ENCODE measurements at regions not wholly inside any gene's neighbourhood (a gene's known extent, or its start where the extent isn't known, plus 50 kb on each side); places are given as distances from the start of the nearest gene placed in this dataset.

DNA sequence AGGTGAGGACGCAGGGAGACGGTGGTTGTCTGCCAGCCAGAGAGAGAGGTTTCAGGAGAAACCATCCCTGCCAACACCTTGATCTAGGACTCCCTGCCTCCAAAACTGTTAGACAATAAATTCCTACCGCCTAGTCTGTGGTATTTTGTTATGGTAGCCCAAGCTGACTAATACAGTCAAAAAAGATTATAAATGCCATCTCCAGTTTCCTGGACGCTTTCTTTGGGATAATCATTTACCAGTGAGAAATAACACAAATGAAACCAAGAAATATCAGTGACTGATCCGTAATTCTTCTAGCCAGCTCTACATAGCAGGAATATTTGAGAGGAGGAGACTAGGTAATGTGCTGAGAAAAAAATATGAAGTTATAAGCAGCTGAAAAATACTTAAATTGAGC, 707.8 kb upstream of the LMCD1 start:
- no peak for DNase-seq (ENCODE audit: low read depth in 3 of 3)

DNA sequence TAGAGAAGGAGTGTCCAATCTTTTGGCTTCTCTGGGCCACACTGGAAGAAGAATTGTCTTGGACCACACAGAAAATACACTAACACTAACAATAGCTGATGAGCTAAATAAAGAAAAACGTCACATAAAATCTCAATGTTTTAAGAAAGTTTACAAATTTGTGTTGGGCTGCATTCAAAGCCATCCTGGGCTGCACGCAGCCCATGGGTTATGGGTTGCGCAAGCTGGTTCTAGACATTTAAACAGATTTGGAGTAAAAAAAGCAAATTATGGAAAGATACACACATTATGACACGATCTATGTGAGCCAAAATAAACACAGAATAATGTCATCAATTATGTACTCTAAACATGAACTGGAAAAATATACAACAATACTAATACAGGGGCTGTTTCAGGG, 703.3 kb upstream of the LMCD1 start:
- no peak for DNase-seq (ENCODE audit: low read depth in 3 of 3)

DNA sequence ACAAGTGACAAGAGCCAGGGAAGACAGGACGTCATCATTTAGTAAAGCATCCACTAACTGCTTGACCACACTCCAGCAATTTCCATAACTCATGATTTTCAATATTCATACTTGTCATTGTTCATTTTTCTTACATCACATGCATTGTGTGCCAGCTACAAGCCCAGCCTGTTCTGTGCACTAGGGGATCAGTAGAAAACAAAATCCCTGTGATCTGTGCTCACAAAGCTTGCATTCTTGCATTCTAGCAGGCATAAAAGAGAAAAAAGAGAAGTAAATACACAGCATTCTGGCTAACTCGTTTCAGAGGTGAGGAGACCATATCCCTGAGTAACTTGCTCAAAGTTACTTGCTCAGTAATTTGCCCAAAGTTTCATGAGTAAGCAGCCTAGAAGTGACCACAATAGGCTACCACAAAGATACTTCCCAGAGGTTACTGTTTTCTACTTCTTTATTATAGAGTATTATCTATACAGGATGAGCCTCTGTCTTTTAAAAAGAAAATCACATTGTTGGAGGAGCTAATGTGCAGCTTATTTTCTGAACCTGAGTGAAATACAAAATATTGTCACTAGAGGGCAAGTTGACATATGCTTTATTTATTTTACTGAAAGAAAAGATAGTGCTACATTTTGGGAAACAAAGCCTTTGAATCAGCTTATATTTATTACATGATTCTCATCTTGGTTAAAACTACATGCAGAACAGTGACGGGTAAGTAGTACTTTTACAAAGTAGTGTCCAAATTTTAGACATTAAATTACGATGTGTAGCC, 701.4 kb upstream of the LMCD1 start:
- no peak for DNase-seq (ENCODE audit: low read depth in 3 of 3)

DNA sequence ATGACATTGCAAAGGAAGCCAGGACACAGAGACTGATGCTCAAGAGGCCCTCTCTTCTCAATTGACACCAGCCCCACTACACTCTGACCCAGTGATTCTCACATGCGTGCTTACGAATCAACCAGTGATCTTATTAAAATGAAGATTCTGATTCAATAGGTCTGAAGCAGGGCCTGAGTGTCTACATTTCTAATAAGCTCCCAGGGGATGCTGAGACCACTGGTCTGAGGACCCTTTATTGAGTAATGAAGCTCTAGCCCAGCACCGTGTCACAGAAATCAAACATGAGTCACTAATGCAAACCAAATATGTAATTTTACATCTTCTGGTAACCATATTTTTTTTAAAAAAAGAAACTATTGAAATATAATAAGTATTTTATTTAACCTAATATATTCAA, 689.1 kb upstream of the LMCD1 start:
- DNase-seq (ENCODE audit: low read depth in 3 of 3): no peak

DNA sequence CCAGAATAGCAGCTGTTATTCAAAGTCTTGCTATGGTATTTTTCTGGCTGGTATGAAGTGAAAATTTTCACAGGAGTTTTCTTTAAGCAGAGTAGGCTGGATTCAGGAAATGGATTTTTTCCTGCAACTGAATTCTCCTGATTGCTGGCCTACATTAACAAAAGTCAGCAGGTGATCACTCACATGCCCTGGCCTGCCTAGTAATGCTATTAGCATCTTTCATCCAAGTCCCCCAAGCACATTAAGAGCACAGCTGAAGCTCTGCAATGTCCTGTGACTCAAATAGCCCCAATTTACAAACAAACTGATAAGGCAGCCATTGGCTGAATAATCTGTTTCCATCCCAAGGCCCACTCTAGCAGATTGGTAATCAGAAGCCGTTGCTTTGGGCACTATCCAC, 688.3 kb upstream of the LMCD1 start:
- no peak for DNase-seq (ENCODE audit: low read depth in 3 of 3)

DNA sequence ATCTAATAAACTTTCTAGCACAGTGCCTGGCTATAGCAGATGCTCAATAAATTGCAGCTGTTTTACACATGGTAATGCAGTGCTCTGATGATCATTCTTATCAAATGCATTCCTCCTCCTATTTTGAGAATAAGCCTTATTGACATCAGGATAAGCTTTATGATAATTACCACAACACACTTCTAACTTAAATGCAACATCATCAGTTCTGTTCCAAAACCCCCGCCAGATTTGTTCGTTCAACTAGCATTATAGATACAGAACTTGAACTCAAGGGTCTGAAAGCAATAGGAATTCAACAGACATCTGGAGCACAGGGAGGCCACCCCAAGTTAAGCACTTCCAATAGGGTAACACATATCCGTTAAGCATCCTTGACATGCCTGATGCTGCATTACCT, 684.4 kb upstream of the LMCD1 start:
- no peak for DNase-seq (ENCODE audit: low read depth in 3 of 3)

DNA sequence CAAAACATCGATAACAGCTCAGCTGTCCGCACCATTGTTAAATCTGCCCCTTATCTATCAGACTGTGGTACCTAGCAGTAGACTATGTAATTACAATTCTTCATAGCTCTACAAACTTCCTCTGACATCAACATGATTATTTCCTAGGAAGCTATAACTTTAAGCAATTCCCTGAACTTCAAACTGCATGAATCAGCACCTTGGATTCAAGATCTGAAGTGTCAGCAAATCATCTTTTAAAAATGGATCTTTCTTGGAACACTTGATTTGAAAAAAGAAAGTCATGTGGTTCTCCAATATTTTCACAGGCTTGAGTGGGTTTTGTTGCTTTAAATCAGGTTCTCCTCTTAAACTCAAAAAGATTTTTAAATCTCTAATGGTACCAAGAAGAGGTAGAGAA, 680.7 kb upstream of the LMCD1 start:
- no peak for DNase-seq (ENCODE audit: low read depth in 3 of 3)

DNA sequence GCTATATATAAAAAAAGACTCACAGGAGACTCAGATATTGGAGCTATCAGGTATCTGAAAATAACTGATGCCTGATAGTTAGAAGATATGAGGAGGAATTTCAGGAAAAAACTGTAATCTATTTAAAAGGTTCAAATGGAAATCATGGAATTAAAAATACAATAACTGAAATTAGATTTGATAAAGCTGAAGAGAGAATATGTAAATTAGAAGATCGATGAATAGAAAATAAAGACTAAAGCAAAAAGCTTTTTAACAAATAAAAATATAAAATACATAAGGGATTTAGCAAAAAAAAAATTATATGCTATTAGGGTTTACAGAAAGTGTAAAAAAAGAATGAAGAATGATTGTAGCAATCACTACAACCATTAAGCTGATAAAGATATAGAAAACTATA, 679.8 kb upstream of the LMCD1 start:
- DNase-seq (ENCODE audit: low read depth in 3 of 3): no peak

DNA sequence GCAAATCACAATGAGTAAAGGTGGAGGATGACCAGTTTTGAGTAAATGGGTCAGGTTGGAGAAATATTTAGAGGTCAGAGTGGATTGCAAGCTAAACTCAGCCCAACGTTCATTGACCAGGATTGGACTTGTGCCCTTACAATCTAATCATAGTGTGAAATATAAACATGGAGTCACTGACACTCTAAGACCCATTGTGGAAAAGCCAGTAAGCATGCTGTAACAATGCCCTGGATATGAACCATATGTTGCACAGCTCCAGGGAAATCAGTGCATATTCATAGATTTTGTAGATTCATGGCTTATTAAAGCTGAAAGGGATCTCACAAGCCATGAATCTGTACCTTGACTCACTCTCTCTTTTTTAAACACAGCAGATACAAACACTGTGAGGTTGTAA, 660.2 kb upstream of the LMCD1 start:
- no peak for DNase-seq (ENCODE audit: low read depth in 3 of 3)

DNA sequence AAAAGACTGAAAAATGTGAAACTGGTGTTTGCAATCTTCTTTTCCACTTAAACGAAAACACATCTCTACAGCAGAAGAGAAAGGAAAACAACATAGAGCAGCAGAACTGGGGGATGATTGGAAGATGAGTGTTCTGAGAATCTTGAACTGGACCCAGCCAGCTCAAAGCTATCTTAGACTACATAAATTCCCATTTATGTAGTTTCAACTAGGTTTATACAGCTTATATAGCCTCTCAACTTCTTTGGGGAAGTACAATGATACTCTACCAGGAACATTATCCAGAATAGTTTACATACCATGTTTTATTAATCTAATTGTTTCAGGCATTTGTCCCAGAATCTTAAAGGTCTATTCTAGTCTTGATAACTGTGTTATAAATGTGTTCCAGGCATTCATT, 658.2 kb upstream of the LMCD1 start:
- no peak for DNase-seq (ENCODE audit: low read depth in 3 of 3)

DNA sequence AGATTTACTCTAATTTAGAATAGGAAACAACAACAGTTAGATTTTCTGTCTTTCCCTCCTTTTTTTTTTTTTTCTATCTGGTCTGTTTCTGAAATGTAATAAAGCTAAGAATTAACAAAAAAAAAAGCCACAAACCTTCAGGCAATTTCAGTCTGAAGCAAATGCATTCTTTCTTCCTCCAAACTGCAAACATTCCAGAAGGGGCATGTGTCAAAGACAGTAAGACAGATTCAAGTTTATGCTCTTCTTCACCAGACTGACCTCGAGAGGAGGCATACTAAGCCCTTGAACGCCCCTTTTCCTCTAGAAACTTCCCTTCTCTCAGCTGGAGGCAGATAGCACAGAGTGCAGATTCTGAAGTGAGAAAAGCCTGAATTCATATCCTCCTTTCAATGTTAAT, 654.6 kb upstream of the LMCD1 start:
- no peak for DNase-seq (ENCODE audit: low read depth in 3 of 3)

DNA sequence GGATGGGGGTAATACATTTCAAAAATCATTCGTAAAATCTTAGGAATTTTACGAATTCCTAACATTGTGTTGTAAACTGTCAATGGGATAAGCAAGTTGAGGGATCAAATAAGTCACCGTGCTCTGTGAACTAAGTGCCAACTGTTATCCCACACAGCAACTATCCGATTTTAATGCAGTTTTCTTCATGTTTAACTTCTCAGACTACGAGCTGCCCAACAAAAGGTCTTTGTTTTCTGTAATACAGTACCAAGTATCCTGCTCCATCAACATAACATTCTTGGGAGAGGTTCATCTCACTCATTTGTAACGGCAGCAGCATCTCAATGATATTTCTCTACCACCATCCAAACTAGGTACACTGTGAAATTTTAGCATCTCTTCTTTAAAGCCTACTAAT, 654.1 kb upstream of the LMCD1 start:
- no peak for DNase-seq (ENCODE audit: low read depth in 3 of 3)

DNA sequence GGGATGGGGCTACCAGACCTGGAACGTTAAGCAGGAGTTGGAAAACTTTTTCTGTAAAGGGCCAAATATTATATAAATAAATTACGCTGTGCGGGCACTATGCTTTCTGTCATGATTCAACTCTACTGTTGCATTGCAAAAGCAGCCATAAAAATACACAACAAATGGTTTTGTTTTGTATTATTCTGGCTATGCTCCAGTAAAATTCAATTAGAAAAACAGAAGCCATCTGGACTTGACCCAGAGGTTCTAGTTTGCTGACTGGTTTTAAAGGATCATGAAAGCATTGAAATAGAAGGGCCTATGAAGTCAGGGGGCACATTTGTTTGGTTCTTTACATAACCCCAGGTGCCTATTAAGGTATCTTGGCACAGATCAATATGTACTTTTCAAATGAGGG, 647.4 kb upstream of the LMCD1 start:
- no peak for DNase-seq (ENCODE audit: low read depth in 3 of 3)

DNA sequence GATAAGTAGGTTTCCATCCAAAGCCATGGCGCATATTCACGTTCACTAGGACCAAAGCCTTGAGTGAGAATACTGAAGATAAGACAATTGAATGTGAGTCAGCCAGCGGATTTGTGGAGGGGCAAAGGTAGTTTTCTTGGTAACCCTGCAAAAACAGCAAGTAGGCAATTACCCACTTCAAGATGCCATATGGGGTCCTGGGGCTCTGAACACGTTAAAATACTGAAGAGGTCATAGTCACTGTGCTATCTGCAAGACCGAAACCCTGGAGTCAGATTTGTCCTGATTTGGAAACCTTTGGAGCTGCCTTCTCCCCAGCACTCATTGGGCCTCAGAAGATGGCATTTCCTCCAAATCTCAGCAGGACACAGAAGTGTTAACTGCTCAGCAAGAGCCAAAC, 646.9 kb upstream of the LMCD1 start:
- DNase-seq (ENCODE audit: low read depth in 3 of 3): no peak

DNA sequence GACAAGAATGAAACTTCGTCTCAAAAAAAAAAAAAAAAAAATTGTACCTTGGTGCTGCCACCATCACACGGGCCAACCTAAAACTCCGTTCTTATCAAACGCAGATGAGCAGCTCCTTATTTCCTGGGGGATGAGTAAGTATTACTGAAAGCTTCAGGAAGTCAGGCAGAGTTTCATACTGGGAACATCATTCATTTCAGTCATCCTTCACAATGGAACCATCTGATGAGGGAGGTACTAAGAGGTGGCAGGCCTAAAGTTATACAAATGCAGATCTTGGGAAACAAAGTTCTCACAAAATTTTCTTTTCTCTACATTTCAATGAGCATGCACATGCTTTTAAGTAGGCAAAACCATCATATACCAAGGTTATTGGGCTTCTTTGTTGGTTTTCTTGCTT, 636.0 kb upstream of the LMCD1 start:
- DNase-seq (ENCODE audit: low read depth in 3 of 3): no peak

DNA sequence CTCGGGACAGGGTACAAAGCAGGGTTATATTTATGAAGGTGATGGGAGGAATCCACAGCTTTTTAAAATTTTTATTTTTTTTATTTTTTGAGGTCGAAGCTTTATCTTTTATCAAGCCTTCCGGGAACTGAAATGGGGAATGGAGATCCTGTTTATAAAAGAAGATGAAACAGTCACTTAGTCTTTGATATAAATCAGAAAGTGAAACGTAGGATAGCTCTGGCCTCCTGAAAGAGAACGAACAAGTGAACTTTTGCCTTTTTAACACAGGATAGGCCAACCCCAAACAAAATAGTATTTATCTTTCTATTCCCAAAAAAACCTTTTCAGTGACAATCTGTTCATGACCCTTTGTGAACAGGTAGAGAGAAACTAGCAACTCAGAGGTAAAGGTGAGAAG, 634.0 kb upstream of the LMCD1 start:
- DNase-seq (ENCODE audit: low read depth in 3 of 3): no peak

DNA sequence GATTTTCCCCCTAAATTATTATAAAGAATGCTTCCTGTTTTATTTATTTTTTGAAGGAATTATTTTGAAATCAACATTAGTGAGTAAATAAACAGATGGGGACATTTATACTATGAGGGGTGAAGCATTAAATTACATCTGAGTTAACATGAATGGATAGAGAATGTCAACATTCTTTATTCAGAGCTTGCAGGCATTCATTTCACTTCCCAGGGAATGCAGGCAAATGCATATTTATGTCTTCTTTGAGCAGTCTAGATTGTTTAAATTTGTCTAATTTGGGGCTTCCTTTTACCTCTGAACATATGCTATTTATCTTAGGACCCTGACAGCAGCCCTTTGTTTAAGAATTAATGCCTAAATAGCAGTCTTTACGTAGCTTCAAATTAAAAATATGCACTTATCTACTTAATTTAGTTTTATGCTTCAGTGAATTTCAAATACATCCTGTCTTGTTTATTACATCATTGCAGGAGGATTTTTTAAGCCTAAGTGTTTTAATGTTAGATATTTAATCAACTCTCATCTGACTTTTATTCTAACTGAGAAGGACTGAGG, 630.5 kb upstream of the LMCD1 start:
- no peak for DNase-seq (ENCODE audit: low read depth in 3 of 3)

DNA sequence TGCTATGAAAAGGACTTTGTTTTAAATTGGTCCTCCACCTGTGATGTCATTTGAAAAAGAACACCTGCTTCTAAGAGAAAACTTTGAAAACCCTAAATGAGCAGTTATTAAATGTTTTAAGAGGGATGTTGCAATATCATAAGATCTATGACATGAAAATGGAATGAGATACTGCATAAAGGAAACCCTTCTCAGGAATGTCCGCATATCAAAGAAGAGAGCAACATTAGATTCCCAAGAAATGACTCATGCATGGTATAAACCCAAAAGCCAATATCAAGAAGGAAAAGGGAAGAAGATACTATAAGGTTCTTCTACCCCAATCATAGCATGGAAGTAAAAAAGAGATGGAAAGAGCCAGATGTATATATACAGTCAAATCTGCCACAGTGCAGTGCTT, 627.5 kb upstream of the LMCD1 start:
- DNase-seq (ENCODE audit: low read depth in 3 of 3): no peak

DNA sequence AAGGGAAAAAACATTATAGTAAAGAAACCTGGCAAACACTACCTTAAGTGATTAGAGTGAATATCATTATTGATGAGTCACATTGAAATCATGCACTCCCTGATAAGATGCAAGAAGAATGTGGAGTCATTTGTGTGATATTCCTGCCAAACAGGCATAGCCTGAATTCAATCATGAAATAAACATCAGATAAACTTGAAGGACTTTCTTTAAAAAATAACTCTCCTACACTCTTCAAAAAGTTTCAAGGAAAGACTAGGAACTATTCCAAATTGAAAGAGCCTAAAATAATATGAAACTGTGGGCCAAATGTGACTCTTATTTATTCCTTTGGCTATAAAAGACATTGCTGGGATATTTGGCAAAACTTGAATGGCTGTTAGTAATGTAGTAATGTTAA, 625.7 kb upstream of the LMCD1 start:
- DNase-seq (ENCODE audit: low read depth in 3 of 3): no peak

DNA sequence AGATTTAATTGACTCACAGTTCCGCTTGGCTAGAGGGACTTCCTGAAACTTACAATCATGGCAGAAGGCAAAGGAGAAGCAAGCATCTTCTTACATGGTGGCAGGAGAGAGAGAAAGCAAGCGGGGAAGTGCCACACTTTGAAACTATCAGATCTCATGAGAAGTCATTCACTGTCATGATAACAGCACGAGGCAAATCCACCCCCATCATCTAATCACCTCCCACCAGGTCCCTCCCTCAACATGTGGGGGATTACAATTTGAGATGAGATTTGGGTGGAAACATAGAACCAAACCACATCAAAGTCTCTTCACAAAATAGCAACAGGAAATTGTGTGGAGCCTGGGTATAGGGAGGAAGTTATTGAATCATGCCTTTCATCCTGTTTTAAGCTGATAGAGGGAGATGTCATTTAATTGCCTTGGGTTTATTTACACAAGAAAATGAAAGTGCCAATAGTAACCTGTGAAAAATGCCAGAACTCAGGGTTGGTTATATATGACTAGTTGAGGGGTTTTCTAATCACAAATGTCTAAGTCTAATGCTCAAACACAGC, 624.8 kb upstream of the LMCD1 start:
- DNase-seq (ENCODE audit: low read depth in 3 of 3): peak; percentile 8 to 41 (median 36)

DNA sequence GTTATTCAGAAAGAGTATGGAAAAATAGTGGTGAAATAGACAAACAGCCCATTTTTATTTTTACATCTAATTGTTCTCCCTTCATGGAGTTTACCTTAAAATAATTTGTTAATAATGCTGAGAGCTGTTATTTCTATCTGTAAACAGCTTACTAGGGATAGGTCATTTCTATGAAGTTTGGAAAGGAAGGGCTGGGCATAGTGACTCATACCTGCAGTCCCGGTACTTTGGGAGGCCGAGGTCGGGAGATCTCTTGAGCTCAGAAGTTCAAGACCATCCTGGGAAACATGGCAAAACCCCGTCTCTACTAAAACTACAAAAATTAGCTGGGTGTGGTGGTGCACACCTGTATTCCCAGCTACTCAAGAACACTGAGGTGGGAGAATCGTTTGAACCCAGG, 624.3 kb upstream of the LMCD1 start:
- DNase-seq (ENCODE audit: low read depth in 3 of 3): no peak

DNA sequence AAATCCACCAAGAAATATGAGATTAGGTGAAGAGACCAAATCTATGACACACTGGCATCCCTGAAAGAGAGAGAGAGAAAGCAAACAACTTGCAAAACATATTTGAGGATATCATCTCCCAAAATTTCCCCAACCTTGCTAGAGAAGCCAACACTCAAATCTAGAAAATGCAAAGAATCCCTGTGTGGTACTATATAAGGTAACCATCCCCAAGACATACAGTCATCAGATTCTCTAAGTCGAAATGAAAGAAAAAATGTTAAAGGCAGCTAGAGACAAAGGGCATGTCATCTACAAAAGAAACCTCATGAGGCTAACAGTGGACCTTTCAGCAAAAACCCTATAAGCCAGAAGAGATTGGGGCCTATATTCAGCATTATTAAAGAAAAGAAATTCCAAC, 622.1 kb upstream of the LMCD1 start:
- DNase-seq (ENCODE audit: low read depth in 3 of 3): no peak

DNA sequence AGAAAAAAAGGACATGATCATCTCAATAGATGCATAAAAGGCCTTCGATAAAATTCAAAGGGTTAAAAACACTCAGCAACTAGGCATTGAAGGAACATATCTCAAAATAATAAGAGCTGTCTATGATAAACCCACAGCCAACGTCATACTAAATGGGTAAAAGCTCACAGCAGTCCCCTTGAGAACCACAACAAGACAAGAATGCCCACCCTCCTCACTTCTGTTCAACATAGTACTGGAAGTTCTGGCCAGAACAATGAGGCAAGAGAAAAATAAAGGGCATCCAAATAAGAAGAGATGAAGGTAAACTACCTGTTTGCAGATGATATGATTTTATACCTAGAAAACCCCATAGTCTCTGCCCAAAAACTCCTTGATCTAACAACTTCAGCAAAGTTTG, 619.7 kb upstream of the LMCD1 start:
- no peak for DNase-seq (ENCODE audit: low read depth in 3 of 3)

DNA sequence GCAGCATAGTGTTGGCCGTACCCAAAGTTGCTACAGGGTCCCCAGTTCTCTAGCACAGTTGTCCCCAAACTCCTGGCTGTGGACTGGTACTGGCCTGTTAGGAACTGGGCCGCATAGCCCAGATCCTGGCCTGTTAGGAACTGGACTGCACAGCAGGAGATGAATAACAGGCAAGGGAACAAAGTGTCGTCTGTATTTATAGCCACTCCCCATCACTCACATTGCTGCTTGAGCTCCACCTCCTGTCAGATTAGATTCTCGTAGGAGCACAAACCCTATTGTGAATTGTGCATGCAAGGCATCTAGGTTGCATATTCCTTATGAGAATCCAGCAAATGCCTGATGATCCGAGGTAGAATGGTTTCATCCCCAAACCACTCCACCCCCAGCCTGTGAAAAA, 604.0 kb upstream of the LMCD1 start:
- DNase-seq (ENCODE audit: low read depth in 3 of 3): no peak
